ENCODE measurements at regions not wholly inside any gene's neighbourhood (a gene's known extent, or its start where the extent isn't known, plus 50 kb on each side); places are given as distances from the start of the nearest gene placed in this dataset.
"Not testable (repeated sequence)": the region's sequence is repeated elsewhere in the genome, so short reads cannot be mapped to it uniquely, and the experiment has no call there.

DNA sequence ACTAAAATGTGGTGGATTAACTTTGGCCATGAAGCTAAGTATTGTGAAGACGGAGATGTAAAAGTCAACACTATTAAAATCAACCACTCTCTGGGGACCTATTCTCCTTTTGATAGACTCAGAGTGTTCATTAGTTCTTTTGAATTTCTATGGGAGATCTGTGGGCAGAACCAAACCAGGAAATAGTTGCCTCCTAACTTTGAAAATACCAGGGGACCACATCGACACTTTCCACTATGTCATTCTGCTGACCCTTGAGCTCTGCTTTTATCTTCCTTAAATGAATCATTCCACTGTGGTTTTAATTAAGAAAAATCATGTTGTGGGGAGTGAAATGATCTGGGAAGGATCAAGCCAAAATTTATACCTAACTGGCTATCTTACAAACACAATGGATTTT, 960.5 kb downstream of the GATA3 start:
- no peak for FAIRE-seq

DNA sequence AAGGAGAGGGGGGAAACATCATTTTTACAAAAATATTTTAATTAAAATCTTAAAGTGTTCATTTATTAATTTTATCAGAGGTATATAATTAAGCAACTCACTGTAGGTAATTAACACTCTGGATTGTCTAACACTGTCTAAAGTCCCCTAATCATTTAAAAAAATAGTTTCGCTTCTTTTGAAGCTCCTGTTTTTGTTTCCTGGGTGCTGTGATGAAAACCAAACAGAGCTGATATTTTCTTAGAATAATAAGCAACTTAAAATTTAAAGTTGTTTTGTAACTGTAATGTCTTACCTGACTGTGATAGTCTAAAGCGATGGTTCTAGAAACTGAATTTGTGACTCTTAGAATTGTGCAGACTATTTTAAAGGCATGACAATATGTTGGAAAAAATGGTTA, 961.0 kb downstream of the GATA3 start:
- FAIRE-seq = no peak

DNA sequence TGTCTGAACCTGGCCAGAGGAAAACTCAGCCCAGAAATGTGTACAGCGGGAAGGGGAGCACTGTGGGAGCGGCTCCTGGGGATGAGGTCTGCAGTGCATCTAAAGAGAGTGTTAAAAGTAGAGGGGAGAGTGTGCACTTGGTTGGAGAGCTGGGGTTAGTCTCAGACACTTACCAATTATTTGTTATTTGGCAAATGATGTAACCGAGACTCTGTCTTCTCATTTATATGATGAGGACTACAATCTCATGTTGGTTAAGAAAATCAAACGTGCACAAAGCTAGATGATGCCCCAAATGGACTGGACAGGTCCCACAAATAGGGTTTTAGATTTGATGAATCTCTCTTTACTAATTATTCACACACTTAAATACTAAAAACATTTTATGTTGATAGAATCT, 962.4 kb downstream of the GATA3 start:
- FAIRE-seq = no peak

DNA sequence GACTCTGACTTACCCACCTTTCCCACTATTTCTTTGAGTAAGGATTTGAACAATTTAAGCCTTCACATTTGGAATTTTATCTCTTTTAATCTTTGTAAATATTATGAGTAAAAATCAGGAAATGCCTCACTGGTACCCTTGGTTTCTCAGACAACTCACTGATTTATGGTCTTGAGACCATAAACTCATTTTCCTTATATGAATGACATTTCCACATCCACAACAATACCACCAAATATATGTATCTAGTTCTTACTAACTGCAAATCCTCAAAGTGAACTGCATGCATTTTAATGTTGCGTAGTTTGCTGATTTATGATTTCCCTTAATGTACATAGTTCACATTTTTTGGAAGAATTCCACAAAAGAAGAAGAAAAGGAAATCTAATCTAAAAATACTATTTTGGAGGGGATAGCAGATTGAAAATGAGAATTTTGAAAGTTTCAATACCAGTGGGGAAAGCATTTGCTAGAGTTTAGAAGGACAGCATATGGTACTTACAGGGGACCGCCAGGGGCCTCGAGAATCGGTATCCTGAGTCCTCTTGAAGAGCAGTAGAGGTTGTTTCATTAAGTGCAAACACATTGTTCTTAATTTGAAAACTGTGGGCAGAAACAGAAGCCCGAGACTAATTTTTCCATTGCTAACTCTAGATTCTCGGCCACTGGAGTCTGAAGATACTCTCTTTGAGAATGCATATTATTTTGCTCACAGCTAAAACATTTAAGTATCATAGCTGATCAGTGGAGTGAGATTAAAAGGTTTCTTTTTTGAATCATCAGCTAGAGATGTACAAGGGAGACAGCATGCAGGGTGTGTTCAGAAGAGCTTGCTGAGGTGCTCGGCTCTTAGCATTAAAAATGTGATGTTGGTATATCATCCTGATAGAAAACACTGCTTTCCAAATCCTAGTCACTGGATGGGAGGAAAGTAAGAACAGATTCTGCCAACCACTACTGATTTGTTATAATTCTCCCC, 964.0 kb downstream of the GATA3 start:
- no peak for FAIRE-seq

DNA sequence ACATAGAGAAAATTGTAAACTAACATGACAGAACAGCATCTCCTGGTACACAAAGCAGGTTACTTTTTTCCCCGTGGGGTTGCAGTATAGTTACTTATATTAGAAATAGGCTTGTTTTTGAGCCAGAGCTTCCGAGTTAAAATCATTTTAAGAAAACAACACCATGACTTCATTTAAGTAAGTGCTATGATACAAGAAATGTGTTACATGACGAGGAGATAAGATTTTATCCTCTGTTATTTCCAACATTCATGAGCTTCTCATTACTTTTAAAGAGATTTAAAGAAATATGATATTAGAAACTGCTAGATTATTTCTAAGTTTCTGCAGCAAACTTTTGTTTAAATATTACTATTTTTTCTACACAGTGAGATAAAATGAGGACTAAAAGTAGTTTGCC, 968.7 kb downstream of the GATA3 start:
- FAIRE-seq = no peak

DNA sequence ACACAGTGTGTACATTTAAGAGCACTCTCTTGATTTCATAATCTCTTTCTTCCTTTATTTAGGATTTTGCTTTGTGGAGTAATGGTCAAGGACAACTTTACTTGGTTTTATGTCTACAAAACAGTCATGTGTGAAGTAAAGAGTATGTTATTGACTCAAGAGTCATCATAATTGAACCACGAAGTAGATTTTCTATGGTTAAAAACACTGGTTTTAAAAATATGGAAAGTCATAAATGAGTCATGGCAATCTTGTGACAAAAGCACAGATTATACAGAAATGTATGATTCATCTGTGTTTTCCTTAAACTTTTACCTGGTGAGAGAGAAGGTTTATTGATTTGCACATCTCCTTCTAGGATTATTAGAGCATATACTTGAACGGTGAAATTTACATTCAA, 969.7 kb downstream of the GATA3 start:
- no peak for FAIRE-seq

DNA sequence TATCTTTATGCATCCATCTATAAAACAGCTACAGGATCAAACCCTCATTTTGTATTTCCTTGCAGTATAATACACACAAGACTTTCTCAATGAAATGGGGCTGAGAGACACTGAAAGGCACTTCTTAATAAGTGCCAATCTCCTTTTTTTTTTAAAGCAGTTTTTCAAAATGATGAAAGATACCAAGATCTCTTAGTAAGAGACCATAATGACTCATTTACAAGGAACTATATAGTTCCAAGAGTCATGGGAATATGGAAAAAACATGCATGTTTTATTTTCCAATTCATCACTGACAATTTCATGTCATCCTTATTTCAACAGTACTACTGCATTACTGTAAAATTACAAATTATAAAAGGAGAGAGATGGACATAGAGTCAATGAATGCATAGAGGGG, 973.7 kb downstream of the GATA3 start:
- no peak for FAIRE-seq

DNA sequence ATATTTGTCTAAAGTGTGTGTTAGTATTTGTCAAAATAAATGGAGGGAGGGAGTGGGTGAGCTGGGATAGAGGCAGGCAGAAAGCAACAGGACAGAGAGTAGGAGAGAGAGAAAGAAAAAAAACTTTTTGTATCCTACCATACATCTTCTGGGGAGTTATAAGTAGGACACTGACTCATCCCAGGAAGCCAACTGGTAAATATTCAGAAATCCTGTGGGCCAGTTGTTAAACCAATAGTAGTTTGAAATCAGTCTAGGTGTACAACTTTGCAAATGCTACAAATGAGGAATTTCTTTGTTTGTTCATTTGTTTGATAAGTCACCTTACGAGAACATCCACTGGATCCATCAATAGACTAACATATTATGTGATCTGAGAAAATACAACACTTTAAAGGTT, 980.9 kb downstream of the GATA3 start:
- no peak for FAIRE-seq

DNA sequence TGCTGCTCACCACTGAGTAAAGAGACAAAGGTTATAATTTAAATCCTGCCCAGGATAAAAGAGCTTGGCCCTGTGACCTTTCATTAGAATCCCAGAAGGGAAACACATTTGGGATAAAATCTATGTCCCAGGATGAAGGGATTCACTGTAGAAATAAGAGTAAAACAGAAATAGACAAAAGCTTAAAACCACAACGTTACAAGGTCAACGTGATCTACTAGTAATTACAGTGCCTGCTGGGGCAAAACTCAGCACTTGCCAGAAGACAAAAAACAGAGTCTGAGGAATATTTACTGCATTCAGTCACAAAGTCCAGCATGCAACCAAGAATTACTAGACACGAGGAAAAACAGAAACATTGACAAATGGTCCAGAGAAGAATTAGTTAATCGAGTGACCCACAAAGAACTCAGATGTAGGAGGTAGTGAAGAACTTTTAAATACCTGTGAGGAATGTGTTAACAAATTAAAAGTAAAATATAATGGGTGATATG, 982.3 kb downstream of the GATA3 start:
- FAIRE-seq = no peak

DNA sequence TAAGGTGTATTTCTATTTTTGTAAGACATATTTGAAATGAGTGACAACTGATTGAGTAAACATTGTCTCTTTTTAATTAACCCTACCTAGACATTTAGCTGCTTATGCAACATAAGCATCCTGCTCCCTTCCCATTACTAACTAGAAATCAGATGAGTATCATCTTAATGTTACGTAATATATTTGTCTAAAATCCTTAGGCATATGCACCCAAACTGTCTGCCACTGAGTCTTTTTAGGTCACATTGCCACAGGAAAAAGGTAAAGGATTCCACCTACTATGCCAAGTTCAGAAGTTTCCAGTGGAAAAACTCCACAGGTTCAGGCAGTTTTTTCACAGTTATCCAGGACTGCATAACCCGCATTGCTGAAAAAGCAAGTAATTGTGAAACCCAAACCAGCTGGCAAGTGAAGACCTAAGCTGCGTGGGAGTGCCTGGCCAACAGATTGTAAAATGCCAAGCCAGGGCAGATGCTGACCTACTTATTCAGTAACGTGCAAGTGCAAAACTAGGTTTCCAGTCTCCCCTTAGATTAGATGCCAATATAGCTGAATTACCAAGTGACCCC, 983.7 kb downstream of the GATA3 start:
- no peak for FAIRE-seq

DNA sequence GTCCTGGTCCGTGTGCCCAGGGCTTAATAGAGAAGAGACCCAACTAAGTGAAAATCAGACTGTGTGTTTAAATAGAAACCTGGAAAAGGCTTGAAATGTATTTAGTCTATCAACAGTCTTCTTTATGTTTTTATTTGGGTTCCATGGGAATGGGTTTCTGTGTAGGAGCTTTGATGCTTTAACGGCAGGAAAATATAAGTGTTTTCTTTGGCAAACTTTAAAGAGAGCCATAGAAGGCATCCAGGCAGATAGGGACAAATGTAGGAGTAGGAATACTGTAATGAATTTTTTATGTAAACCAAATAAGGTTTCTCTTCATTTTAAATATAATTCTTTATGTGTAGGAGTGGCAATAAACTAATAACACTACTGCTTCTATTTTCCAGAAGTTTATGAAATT, 989.0 kb downstream of the GATA3 start:
- no peak for FAIRE-seq

DNA sequence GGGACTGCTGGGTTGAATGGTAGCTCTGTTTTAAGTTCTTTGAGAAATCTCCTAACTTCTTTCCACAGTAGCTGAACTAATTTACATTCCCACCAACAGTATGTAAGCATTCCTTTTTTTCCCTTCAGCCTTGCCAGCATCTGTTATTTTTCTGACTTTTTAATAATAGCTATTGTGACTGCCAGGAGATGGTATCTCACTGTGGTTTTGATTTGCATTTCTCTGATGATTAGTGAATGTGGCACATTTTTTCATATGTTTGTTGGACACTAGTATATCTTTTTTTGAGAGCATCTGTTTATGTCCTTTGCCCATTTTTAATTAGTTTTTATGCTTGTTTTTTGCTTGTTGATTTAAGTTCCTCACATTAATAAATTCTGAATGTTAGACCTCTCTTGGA, 990.8 kb downstream of the GATA3 start:
- FAIRE-seq = no peak

DNA sequence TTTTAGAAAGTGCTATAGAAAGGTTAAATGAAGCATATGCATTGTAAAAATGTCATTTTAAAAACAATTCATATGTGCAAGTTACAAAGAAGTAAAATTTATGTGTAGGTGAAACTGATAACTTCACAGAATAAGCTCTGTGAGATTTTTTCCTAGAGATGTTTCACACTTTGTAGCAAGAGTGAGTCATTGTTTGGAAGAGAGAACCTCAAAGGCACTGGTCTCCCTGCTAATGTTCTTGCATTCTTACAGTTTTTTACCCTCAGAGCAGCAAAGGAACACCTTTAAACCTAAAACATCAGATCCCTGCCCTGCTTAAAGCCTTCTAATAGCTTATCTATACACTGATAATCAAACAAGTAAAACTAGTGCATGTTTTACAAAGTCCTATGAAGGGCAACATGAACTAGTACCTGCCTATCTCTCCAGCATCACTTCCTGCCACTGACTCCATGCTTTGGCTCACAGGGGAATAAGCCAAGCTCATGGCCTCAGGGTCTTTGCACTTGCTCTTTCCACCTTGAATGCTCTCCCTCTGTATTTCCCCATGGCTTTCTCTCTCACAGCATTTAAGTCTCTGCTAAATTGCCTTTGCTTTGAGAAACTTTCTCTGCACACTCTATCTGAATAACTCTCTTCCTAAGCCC, 997.0 kb downstream of the GATA3 start:
- no peak for FAIRE-seq

DNA sequence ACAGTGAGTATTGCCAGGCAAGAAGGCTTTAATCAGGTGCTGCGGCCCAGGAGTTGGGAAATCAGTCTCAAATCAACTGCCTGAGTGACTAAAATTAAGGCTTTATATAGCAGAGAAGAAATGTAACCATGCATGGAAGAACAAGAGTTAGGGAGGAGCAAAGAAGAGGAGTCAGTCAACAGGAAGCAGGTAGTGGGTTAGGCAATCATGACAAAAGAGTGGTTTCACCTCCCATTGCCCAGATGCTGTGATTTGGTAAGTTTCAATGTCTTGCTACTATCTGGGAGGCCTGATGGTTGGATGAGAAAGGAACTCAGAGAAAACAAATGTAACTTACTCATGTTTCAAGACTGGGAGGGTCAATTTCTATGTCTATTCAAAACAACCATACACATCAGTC, 998.3 kb downstream of the GATA3 start:
- FAIRE-seq = no peak

DNA sequence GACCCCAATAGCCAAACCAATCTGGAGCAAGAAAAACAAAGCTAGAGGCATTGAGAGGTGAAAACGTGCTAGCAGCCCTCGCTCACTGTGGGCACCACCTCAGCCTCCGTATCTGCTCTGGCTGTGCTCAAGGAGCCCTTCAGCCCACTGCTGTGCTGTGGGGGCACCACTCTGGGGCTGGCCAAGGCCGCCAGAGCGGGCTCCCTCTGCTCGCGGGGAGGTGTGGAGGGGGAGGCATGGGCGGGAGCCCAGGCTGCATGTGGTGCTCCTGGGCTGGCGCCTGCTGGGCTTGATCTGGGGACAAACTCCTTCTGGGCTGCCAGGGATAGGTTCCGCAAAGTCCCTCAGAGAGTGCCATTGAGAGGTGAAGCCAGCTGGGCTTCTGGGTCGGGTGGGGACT, 1002.0 kb downstream of the GATA3 start:
- FAIRE-seq = no peak

DNA sequence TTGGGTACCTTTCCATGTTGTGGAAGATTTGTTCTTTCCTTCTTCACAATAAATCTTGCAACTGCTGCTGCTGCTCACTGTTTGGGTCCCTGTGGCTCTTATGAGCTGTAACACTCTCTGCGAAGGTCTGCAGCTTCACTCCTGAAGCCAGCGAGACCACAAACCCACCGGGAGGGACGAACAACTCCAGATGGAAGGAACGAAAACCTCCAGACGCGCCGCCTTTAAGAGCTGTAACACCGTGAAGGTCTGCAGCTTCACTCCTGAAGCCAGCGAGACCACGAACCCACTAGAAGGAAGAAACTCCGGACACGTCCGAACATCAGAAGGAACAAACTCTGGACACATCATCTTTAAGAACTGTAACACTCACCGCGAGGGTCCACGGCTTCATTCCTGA, 1002.8 kb downstream of the GATA3 start:
- FAIRE-seq = not testable (repeated sequence)

DNA sequence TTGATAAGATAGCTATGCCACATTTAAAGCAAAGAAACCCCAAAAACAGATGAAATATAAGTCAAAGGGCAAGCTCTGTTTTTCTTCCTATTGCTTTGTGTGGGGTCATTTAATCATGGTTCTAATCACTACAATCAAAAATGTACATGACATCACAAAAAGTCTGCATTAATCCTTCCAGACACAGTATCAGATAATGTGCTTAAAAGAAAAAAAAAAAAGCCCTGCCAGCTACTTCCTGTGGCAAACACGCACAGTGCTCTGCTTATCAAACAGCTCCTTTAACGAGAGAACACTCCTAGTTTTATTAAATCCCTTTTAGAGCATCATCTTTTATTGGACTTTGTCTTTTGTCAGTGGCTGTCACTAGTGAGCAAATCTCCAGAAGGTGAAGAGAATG, 1005.8 kb downstream of the GATA3 start:
- no peak for FAIRE-seq

DNA sequence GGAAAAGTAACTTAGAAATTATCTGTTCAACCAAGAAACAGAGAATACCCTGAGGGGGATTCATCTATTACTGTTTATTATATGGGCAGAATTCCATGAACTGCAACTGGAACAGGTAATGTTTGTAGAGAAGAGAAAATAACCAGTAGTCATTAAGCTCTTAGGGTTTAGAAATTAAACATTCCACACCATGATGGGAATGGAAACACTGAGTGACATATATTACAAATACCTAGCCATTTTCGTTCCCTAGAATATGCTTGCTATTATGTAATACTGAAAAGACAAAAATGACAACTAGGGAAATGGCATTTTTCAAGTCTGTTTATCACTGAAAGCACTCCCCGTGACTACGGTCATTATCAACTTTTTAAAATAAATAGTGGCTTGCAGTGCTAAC, 1007.4 kb downstream of the GATA3 start:
- FAIRE-seq = no peak

DNA sequence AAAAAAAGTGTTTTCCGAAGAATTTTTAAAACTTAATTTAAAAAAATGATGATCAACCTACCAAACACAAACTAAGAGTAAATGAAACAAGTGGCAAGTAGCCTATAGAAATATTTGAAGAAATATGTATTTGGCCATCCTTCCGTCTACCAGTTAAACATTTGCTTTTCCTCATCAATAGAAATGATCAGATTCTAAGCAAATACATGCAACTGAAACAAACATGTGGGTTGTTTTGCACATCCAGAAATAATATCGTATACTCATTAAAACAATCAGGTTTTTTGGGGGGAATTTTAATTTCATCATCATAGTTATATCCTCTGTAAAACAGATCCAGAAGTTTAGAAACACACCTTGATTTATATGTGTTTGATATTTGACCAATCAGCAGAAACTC, 1011.7 kb downstream of the GATA3 start:
- FAIRE-seq = no peak

DNA sequence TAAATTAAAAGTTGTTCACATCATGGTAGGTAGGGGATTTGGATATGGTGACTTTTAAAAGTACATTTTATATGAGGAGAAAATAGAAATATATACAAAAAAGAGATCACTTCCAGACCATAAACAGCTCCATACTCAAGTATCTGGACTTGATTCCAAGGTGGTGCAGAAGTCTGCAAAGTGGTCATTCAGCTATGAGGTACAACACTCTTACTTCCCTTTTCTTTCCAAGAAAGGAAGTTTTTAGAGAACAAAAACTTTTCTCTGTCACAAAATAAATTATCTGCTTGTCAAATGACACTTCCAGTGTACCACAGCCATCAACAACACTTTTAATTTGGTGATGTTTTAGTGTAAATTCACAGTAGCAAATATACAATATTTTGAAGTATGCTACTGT, 1013.5 kb downstream of the GATA3 start:
- FAIRE-seq = no peak

DNA sequence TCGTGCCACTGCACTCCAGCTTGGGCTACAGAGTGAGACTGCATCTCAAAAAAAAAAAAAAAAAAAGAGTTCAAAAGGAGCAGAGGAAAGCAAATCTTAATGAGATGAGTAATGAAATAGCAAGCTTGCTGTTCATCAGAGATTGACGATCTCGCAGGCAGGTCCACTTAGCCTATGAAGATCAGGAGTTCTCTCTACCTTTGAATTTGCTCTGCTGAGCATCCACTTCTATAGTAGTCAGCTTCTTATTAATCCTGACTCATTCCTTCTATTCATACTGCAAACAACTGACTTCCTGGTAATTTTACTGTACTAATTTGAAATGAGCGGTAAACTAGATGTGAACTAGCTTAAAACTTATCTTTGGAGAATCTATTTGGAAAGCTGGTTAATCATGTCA, 1014.6 kb downstream of the GATA3 start:
- no peak for FAIRE-seq

DNA sequence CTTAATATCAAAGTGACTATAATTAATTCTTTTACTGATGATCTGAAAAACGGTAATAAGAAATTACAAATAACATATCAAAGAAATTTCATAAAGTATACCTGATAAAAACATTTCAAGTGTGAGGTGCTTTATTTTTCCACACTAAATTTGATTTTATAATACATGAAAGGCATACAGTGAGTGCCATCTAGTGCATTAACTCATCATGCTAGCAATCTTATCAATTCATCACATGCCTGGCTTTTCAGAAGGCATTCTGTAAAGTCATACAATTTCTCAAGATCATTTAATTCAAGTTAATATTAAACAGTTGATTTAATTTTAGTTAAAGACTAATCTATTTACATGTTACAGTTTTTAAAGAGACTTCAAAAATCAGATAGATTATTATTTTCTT, 1020.9 kb downstream of the GATA3 start:
- FAIRE-seq = no peak

DNA sequence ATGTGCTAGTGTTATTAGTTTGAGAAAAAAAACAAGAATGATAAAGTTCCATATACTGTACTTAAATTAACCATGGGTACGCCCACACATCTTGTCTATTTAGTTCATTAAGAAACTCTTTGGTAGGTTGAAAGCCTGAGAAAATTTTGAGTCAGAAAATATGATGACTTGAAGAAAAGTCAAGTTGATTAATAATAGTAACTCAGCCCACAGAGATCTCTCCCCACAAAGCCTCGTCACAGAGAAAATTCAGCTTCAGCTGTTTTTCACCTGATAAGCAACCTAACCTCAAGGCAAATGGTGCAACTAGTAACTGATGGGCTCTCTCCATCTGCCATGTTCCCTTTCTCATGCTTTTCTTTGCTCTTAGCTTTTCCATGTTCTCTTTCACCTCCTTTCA, 1021.6 kb downstream of the GATA3 start:
- no peak for FAIRE-seq

DNA sequence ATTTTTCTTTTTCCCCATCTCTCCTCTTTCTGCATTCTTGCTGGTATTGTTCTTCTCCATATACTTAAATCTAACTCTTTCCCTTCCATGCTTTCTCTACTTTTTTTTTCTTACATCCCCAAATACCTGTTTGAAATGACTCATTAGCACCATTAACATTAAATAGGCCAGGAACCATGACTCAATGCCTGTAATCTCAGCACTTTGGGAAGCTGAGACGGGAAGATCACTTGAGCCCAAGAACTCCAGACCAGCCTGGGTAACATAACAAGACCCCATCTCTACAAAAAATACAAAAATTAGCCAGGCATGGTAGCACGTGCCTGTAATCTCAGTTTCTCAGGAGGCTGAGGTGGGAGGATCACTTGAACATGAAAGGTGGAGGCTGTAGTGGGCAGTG, 1026.8 kb downstream of the GATA3 start:
- FAIRE-seq = no peak

All from G401.6 (cell line).